ENCODE measurements at regions not wholly inside any gene's neighbourhood (a gene's known extent, or its start where the extent isn't known, plus 50 kb on each side); places are given as distances from the start of the nearest gene placed in this dataset.
"Not testable (repeated sequence)": the region's sequence is repeated elsewhere in the genome, so short reads cannot be mapped to it uniquely, and the experiment has no call there.

GRCh38 chr15:57881972-57882371 is 175.5 kb downstream of the POLR2M start:
- DNase-seq = no peak

GRCh38 chr15:57883701-57884100 is 177.2 kb downstream of the POLR2M start:
- no peak for DNase-seq

GRCh38 chr15:57884936-57885335 is 178.4 kb downstream of the POLR2M start:
- no peak for DNase-seq

GRCh38 chr15:57885435-57885834 is 178.9 kb downstream of the POLR2M start:
- DNase-seq = no peak

- no peak for DNase-seq
These were observed 177.7 kb downstream of the ALDH1A2 start for GRCh38 chr15:57887825-57888224.

DNA sequence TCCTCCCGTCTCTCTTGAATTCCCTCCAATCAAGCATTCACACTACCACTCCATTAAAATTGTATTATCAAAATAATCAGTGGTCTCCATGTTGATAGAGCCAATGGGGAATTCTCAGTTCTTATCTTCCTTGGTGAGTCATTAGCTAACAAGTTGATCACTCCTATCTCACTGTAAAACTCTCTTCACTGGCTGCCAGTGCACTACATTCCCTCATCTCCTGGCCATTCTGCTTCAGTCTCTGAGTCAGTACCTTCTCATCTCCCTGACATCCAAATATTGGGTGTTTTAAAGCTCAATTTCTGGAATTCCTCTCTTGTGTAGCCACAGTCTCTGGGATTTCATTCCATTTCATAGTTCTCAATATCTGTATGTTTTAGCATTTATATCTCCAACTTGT is 175.2 kb downstream of the ALDH1A2 start:
- DNase-seq = no peak

DNA sequence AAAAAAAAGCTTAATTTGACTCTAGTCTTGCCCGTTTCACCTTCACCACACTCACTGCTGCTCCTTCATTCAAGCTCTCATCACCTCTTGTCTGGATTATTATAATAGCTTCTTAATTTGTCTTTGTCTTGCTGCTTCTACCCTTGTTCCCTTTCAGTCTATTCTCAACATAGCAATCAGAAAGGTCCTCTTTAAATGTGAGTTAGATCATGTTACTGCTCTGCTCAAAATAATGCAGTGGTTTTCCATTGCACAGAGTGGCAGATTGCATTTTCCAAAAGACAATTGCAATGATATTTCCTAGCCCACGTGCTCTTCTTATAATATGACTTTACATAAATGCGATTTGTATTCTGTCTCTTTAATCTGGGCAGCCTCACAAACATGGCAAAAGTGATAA is 174.6 kb downstream of the ALDH1A2 start:
- no peak for DNase-seq

GRCh38 chr15:57892181-57892580 is 173.3 kb downstream of the ALDH1A2 start:
- no peak for DNase-seq

- no peak for DNase-seq
These were observed 172.5 kb downstream of the ALDH1A2 start for GRCh38 chr15:57893040-57893439.

DNA sequence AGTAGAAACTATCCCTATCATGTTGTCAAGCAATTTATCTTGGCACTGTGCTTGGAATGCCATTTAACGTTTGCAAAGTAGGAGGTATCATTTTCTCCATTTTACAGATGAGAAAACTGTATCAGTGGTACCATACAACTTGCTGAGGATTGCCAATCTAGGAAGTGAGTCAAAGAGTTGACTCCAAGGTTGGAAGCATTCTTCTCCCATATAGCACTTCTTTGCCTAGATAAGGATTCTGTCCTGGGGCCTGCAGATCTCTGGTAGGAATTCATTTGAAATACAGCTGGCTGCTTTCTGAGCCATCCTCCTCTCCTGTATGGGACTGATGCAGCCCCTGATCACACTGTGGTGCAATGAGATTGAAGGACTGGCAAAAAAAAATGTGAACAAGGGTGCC is 170.2 kb downstream of the ALDH1A2 start:
- no peak for DNase-seq

GRCh38 chr15:57896114-57896513 is 169.4 kb downstream of the ALDH1A2 start:
- no peak for DNase-seq

- DNase-seq = not testable (repeated sequence)
These were observed 168.6 kb downstream of the ALDH1A2 start for GRCh38 chr15:57896899-57897298.

- DNase-seq = no peak
These were observed 167.6 kb downstream of the ALDH1A2 start for GRCh38 chr15:57897870-57898269.

- no peak for DNase-seq
These were observed 163.4 kb downstream of the ALDH1A2 start for GRCh38 chr15:57902155-57902554.
